IPS-18c (cell line): ENCODE measurements at regions not wholly inside any gene's neighbourhood (a gene's known extent, or its start where the extent isn't known, plus 50 kb on each side); places are given as distances from the start of the nearest gene placed in this dataset.
"Not testable (repeated sequence)": the region's sequence is repeated elsewhere in the genome, so short reads cannot be mapped to it uniquely, and the experiment has no call there.

Experiments used
- H3K4me3 ChIP-seq: 2 replicates; pipeline ENCODE4 v1.7.0; 2013; ENCODE audit warnings: low read depth, mild to moderate bottlenecking, low read length, moderate library complexity; ENCODE audit not compliant: insufficient read depth
- H3K9me3 ChIP-seq: one replicate; pipeline ENCODE4 v1.6.1; 2013; ENCODE audit warnings: mild to moderate bottlenecking, low read length, moderate library complexity; ENCODE audit not compliant: control insufficient read depth, insufficient read depth

- no peaks in the 10 kb centered on the region for H3K9me3 ChIP-seq
- no peak overlapping the region for H3K4me3 ChIP-seq
Observed at GRCh38 chr13:99746637-99747402, 224.7 kb downstream of the ZIC5 start.

GRCh38 chr13:99743094-99743493, 228.5 kb downstream of the ZIC5 start:
- Histone ChIP-seq H3K4me3 (no peak overlapping the region), H3K9me3 (no peaks in the 10 kb centered on the region)

- no peak overlapping the region for H3K4me3 ChIP-seq
- H3K9me3 ChIP-seq = no peaks in the 10 kb centered on the region
Observed at GRCh38 chr13:99741960-99742359, 229.6 kb downstream of the ZIC5 start.

GRCh38 chr13:99740251-99740979, 231.2 kb downstream of the ZIC5 start:
- H3K4me3 ChIP-seq = no peak overlapping the region
- H3K9me3 ChIP-seq = no peaks in the 10 kb centered on the region

GRCh38 chr13:99738626-99739025, 232.9 kb downstream of the ZIC5 start:
- no peak overlapping the region for H3K4me3 ChIP-seq
- H3K9me3 ChIP-seq = no peaks in the 10 kb centered on the region

- H3K4me3 ChIP-seq = no peak overlapping the region
Observed at GRCh38 chr13:99737481-99738245, 233.9 kb downstream of the ZIC5 start.

GRCh38 chr13:99736541-99736940, 235.0 kb downstream of the ZIC5 start:
- no peak overlapping the region for H3K4me3 ChIP-seq
- H3K9me3 ChIP-seq = no peaks in the 10 kb centered on the region

More at GRCh38 chr13:99737481-99738245, 233.9 kb downstream of the ZIC5 start:
- H3K9me3 ChIP-seq = no peaks in the 10 kb centered on the region

- no peaks in the 10 kb centered on the region for H3K9me3 ChIP-seq
- H3K4me3 ChIP-seq = no peak overlapping the region
Observed at GRCh38 chr13:99734013-99734693, 232.9 kb downstream of the TM9SF2 start.

- H3K4me3 ChIP-seq = no peak overlapping the region
- no peaks in the 10 kb centered on the region for H3K9me3 ChIP-seq
Observed at GRCh38 chr13:99733346-99733745, 232.1 kb downstream of the TM9SF2 start.

GRCh38 chr13:99731747-99732146, 230.5 kb downstream of the TM9SF2 start:
- H3K9me3 ChIP-seq = no peaks in the 10 kb centered on the region
- H3K4me3 ChIP-seq = no peak overlapping the region

GRCh38 chr13:99730403-99730802, 229.1 kb downstream of the TM9SF2 start:
- Histone ChIP-seq H3K4me3 (no peak overlapping the region), H3K9me3 (no peaks in the 10 kb centered on the region)

- H3K4me3 ChIP-seq = no peak overlapping the region
Observed at GRCh38 chr13:99729745-99730144, 228.5 kb downstream of the TM9SF2 start.

GRCh38 chr13:99727651-99728050, 226.4 kb downstream of the TM9SF2 start:
- H3K4me3 ChIP-seq, H3K9me3 ChIP-seq: not testable (repeated sequence)

More at GRCh38 chr13:99729745-99730144, 228.5 kb downstream of the TM9SF2 start:
- no peaks in the 10 kb centered on the region for H3K9me3 ChIP-seq

GRCh38 chr13:99726282-99726894, 225.1 kb downstream of the TM9SF2 start:
- no peak overlapping the region for H3K4me3 ChIP-seq
- no peaks in the 10 kb centered on the region for H3K9me3 ChIP-seq

- Histone ChIP-seq H3K4me3 (no peak overlapping the region), H3K9me3 (no peaks in the 10 kb centered on the region)
Observed at GRCh38 chr13:99725644-99726043, 224.4 kb downstream of the TM9SF2 start.

- Histone ChIP-seq H3K9me3 (no peaks in the 10 kb centered on the region), H3K4me3 (no peak overlapping the region)
Observed at GRCh38 chr13:99724633-99725517, 223.6 kb downstream of the TM9SF2 start.
